ENCODE measurements at regions not wholly inside any gene's neighbourhood (a gene's known extent, or its start where the extent isn't known, plus 50 kb on each side); places are given as distances from the start of the nearest gene placed in this dataset.

- H3K4me1 ChIP-seq (ENCODE audit: insufficient read depth, poor library complexity, severe bottlenecking), result no peaks in the 10 kb centered on the region
- no peaks in the 10 kb centered on the region for H3K9me3 ChIP-seq (ENCODE audit: severe bottlenecking)
- no peaks in the 10 kb centered on the region for H3K36me3 ChIP-seq (ENCODE audit: low read depth)
- DNase-seq (ENCODE audit: low spot score) (no peak), ATAC-seq (ENCODE audit: low read depth) (no peak)
- no peak overlapping the region for H3K4me3 ChIP-seq (ENCODE audit: severe bottlenecking)
- no peak overlapping the region for H3K27ac ChIP-seq (ENCODE audit: poor library complexity, severe bottlenecking)
- TF ChIP-seq, protein P1, sequence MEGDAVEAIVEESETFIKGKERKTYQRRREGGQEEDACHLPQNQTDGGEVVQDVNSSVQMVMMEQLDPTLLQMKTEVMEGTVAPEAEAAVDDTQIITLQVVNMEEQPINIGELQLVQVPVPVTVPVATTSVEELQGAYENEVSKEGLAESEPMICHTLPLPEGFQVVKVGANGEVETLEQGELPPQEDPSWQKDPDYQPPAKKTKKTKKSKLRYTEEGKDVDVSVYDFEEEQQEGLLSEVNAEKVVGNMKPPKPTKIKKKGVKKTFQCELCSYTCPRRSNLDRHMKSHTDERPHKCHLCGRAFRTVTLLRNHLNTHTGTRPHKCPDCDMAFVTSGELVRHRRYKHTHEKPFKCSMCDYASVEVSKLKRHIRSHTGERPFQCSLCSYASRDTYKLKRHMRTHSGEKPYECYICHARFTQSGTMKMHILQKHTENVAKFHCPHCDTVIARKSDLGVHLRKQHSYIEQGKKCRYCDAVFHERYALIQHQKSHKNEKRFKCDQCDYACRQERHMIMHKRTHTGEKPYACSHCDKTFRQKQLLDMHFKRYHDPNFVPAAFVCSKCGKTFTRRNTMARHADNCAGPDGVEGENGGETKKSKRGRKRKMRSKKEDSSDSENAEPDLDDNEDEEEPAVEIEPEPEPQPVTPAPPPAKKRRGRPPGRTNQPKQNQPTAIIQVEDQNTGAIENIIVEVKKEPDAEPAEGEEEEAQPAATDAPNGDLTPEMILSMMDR (IDR thresholded peaks at IDR 0.05; ENCODE audit: poor library complexity, severe bottlenecking), result no peak
- peaks cover 2% of the 10 kb centered on the region for H3K27me3 ChIP-seq (ENCODE audit: insufficient read depth, poor library complexity, severe bottlenecking)
These were observed 178.6 kb downstream of the RRAGC start for GRCh38 chr1:38680801-38681510.

DNA sequence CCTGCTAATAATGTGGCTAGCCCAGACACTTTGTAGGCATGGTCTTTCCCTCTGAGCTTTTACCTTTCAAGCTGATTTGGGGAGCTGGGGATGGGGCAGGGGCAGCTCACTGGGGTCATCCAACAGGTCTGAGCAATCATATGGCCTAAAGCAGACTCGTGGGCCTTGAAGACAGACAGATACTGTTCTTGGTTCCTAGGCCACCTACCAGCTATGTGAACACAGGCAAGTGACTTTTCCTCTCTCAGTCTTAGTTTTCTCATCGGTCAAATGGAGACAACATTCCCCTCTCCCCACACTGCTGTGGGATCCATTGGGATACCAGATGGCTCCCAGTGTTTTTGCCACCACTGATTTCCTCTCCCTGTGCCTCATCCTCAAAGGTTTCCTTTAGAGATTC lies 181.8 kb downstream of the RRAGC start:
- no peaks in the 10 kb centered on the region for H3K27me3 ChIP-seq (ENCODE audit: insufficient read depth, poor library complexity, severe bottlenecking)
- TF ChIP-seq, protein P1 (IDR thresholded peaks at IDR 0.05; ENCODE audit: poor library complexity, severe bottlenecking), result no peak
- ATAC-seq (ENCODE audit: low read depth), result no peak

DNA sequence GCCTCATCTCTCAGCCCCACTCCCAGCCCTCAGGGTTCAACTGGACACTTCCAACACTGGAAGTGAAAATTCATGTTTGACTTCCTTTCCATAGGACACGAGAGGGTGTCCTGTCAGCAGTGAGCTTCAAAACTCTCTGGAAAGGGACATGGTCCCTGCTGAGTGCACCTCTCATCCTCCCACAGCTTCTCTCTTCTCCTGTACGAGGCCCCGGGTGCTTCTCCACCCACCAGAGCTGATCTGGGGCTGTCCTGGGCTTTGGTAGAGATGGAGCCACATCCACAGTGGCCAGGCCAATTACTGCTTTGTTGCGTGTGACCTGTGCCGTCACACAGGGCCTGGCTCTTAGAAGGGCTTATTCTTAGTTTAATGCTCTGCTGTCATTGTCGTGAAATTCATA lies 182.3 kb downstream of the RRAGC start:
- no peak overlapping the region for H3K4me3 ChIP-seq (ENCODE audit: severe bottlenecking)
- H3K9me3 ChIP-seq (ENCODE audit: severe bottlenecking), result no peaks in the 10 kb centered on the region
- H3K4me1 ChIP-seq (ENCODE audit: insufficient read depth, poor library complexity, severe bottlenecking), result no peaks in the 10 kb centered on the region
- TF ChIP-seq, protein P1 (IDR thresholded peaks at IDR 0.05; ENCODE audit: poor library complexity, severe bottlenecking), result no peak
- no peaks in the 10 kb centered on the region for H3K36me3 ChIP-seq (ENCODE audit: low read depth)
- no peak for DNase-seq (ENCODE audit: low spot score)
- no peaks in the 10 kb centered on the region for H3K27me3 ChIP-seq (ENCODE audit: insufficient read depth, poor library complexity, severe bottlenecking)
- ATAC-seq (ENCODE audit: low read depth), result no peak
- H3K27ac ChIP-seq (ENCODE audit: poor library complexity, severe bottlenecking), result no peak overlapping the region

More for the DNA sequence above, 181.8 kb downstream of the RRAGC start:
- Histone ChIP-seq H3K4me1 (ENCODE audit: insufficient read depth, poor library complexity, severe bottlenecking) (no peaks in the 10 kb centered on the region), H3K27ac (ENCODE audit: poor library complexity, severe bottlenecking) (no peak overlapping the region), H3K36me3 (ENCODE audit: low read depth) (no peaks in the 10 kb centered on the region), H3K9me3 (ENCODE audit: severe bottlenecking) (no peaks in the 10 kb centered on the region), H3K4me3 (ENCODE audit: severe bottlenecking) (no peak overlapping the region)
- no peak for DNase-seq (ENCODE audit: low spot score)

DNA sequence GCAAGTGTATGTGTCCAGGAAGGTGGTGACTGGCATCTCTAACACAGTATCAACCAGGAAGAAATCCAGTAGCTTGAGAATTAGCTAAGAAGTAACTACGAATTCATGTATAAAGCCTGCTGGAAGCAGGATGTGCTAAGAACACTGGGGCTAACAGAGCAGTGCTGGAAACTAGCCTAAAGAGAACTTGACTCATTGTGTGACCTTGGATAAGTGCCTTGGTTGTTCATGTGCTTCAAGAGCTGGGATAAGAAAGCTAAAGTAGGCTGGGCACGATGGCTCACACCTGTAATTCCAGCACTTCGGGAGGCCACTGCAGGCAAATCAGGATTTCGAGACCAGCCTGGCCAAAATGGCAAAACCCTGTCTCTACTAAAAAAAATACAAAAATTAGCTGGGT lies 186.9 kb downstream of the RRAGC start:
- no peak for ATAC-seq (ENCODE audit: low read depth)
- TF ChIP-seq, protein P1 (IDR thresholded peaks at IDR 0.05; ENCODE audit: poor library complexity, severe bottlenecking), result no peak
- H3K9me3 ChIP-seq (ENCODE audit: severe bottlenecking), result no peaks in the 10 kb centered on the region

DNA sequence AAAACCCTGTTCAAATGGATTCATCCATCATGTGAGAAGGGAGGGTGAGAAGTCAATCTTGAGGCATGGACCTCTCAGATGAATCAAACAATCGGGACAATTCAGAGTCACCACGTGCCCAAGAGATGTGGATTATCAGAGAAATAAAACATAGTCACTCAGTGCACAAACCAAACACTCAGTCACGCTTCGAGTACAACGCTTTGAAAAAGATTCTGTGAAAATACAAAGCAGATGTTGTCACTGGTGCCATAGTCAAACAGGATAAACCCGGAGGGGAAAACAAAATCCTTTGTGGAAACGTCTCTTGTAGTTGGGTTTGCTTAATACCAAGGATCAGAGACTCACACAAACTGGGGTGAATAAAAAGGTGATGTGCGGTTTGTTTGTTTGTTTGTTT lies 188.4 kb downstream of the RRAGC start:
- TF ChIP-seq, protein P1 (IDR thresholded peaks at IDR 0.05; ENCODE audit: poor library complexity, severe bottlenecking), result no peak
- H3K36me3 ChIP-seq (ENCODE audit: low read depth), result no peaks in the 10 kb centered on the region
- ATAC-seq (ENCODE audit: low read depth) (no peak), DNase-seq (ENCODE audit: low spot score) (no peak)
- no peaks in the 10 kb centered on the region for H3K27me3 ChIP-seq (ENCODE audit: insufficient read depth, poor library complexity, severe bottlenecking)
- H3K27ac ChIP-seq (ENCODE audit: poor library complexity, severe bottlenecking), result no peak overlapping the region
- no peaks in the 10 kb centered on the region for H3K4me1 ChIP-seq (ENCODE audit: insufficient read depth, poor library complexity, severe bottlenecking)
- no peak overlapping the region for H3K4me3 ChIP-seq (ENCODE audit: severe bottlenecking)
- H3K9me3 ChIP-seq (ENCODE audit: severe bottlenecking), result no peaks in the 10 kb centered on the region

More for the DNA sequence above, 186.9 kb downstream of the RRAGC start:
- Histone ChIP-seq H3K27me3 (ENCODE audit: insufficient read depth, poor library complexity, severe bottlenecking) (no peaks in the 10 kb centered on the region), H3K36me3 (ENCODE audit: low read depth) (no peaks in the 10 kb centered on the region), H3K27ac (ENCODE audit: poor library complexity, severe bottlenecking) (no peak overlapping the region), H3K4me3 (ENCODE audit: severe bottlenecking) (no peak overlapping the region), H3K4me1 (ENCODE audit: insufficient read depth, poor library complexity, severe bottlenecking) (no peaks in the 10 kb centered on the region)
- no peak for DNase-seq (ENCODE audit: low spot score)

All from RWPE2 (cell line).